ENCODE measurements at regions not wholly inside any gene's neighbourhood (a gene's known extent, or its start where the extent isn't known, plus 50 kb on each side); places are given as distances from the start of the nearest gene placed in this dataset.

DNA sequence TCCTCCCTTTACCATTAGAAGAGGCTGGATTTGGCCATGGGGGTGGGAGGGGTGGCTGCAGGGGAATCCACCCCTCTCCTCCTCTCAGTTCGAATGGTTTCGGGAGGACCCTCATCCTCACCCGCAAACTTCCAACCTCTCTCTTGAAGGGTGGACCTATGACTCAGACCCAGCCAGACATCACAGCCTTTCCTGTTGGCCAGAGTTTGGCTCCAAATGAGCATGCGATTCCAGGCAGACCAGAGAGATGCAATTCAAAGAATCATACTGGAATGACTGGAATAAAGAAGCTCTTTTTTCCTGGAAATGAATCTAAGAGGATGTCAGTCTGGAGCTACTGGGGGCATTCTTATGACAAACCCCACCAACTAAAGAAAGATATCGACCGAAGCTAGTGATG, 516.7 kb upstream of the MDFIC2 start:
- no peaks in the 10 kb centered on the region for H3K36me3 ChIP-seq (ENCODE audit: insufficient read depth, low read length)

DNA sequence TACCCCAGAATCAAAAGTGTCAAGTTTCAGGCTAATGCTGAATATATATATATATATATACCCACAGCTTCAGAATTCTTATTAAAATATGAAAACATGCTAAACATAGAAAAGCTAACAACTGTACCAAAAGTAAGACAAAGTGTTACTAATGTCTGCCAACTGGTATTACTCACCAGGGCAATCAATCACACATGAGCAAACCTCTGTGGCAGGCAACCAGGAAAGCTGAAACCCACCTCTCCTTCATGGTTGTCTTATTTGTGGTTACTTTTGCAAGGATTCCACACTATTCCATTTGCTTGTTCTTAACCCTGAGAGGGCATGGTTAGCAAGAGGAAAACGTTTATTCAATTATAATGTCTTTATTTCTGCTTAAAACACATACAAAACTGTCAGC, 512.3 kb upstream of the MDFIC2 start:
- no peak overlapping the region for H3K4me3 ChIP-seq (ENCODE audit: low read length)
- H2AFZ ChIP-seq (ENCODE audit: low read depth, low read length) = no peak overlapping the region
- H3K4me1 ChIP-seq (ENCODE audit: insufficient read depth, low read length) = no peaks in the 10 kb centered on the region
- H3K36me3 ChIP-seq (ENCODE audit: insufficient read depth, low read length) = no peaks in the 10 kb centered on the region
- no peaks in the 10 kb centered on the region for H3K27me3 ChIP-seq (ENCODE audit: insufficient read depth, low read length)
- H3K9me3 ChIP-seq (ENCODE audit: low read length) = no peaks in the 10 kb centered on the region

More for the DNA sequence above, 516.7 kb upstream of the MDFIC2 start:
- Histone ChIP-seq H3K4me3 (ENCODE audit: low read length) (no peak overlapping the region), H3K27me3 (ENCODE audit: insufficient read depth, low read length) (no peaks in the 10 kb centered on the region), H2AFZ (ENCODE audit: low read depth, low read length) (no peak overlapping the region), H3K4me1 (ENCODE audit: insufficient read depth, low read length) (no peaks in the 10 kb centered on the region), H3K9me3 (ENCODE audit: low read length) (no peaks in the 10 kb centered on the region)

DNA sequence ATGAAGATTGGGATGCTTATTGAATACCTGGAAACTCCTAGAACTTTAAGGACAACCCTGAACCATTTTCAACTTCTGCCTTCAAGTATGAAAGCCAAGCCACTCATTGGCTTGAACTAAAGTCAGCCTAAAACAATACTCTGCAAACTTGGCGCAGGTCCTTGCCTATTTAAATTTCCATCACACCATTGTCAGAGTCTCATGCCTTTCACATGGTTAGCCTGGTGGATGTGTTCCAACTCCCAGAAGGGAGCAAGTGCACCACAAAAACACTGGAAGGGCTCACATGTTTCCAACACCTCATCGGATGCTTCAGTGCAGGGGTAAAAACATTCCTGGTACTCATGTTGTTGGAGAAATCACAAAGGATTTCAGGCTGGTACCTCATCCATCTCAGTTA, 511.6 kb upstream of the MDFIC2 start:
- H2AFZ ChIP-seq (ENCODE audit: low read depth, low read length) = no peak overlapping the region
- H3K36me3 ChIP-seq (ENCODE audit: insufficient read depth, low read length) = no peaks in the 10 kb centered on the region
- H3K4me1 ChIP-seq (ENCODE audit: insufficient read depth, low read length) = no peaks in the 10 kb centered on the region
- H3K27me3 ChIP-seq (ENCODE audit: insufficient read depth, low read length) = no peaks in the 10 kb centered on the region
- no peaks in the 10 kb centered on the region for H3K9me3 ChIP-seq (ENCODE audit: low read length)
- H3K4me3 ChIP-seq (ENCODE audit: low read length) = no peak overlapping the region

DNA sequence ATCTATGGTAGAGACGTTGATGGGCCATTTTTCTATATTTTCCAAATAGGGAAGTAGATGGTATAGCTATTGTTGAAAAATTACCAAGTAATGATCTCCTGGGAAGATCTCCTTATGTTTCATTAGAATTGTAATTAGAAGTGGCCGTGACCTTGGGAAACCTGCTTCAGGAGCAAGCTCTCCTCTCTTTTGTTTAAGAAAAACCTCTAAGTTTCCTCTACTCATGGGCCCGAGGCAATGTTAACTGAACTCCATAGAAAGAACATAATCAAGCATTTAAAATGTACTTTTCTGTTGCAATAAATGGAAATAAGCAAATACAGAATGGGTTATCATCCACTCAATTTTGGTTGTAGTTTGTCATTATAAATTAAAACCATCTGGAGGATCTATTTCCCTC, 511.2 kb upstream of the MDFIC2 start:
- no peak overlapping the region for H3K4me3 ChIP-seq (ENCODE audit: low read length)
- H2AFZ ChIP-seq (ENCODE audit: low read depth, low read length) = no peak overlapping the region
- H3K4me1 ChIP-seq (ENCODE audit: insufficient read depth, low read length) = no peaks in the 10 kb centered on the region
- no peaks in the 10 kb centered on the region for H3K36me3 ChIP-seq (ENCODE audit: insufficient read depth, low read length)
- H3K9me3 ChIP-seq (ENCODE audit: low read length) = no peaks in the 10 kb centered on the region
- H3K27me3 ChIP-seq (ENCODE audit: insufficient read depth, low read length) = no peaks in the 10 kb centered on the region

DNA sequence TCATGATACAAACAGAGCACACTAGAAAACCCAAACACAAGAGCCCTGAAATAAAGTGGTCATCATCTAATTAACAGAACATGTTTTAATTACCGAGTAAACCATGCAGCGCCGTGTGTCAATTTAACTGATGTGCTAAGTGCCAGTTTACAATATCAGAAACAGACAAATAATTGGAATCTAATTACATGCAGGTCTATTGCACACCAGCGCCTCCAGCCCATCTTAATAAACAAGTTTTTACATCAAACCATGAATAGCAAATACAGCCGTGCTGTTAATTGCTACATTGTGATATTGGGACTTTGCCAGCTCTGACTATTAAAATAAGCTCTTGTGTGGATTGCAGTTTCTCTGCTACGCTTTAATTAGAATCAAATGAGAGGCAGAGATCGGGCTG, 510.2 kb upstream of the MDFIC2 start:
- Histone ChIP-seq H3K4me1 (ENCODE audit: insufficient read depth, low read length) (no peaks in the 10 kb centered on the region), H3K27me3 (ENCODE audit: insufficient read depth, low read length) (no peaks in the 10 kb centered on the region)

DNA sequence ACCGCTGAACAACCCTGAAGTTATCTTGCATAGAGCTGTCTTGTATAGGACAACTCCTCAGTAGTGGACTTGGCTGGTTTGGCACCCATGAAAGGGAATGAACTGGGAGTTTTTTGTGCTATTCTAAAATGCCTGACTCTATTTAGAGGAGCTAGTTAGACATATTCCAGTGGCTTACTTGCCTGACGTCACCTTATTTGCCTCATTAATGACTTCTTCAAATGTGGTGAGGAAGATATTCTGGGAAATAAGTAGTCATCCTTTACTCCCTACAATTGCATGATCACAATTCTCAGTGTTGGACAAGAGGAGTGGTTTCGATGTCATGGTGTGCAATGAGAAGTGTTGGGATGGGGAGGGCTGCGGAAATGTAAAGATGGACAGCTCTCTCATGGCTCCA, 509.2 kb upstream of the MDFIC2 start:
- Histone ChIP-seq H3K27me3 (ENCODE audit: insufficient read depth, low read length) (no peaks in the 10 kb centered on the region), H3K9me3 (ENCODE audit: low read length) (no peaks in the 10 kb centered on the region), H3K4me3 (ENCODE audit: low read length) (no peak overlapping the region), H3K4me1 (ENCODE audit: insufficient read depth, low read length) (no peaks in the 10 kb centered on the region), H3K36me3 (ENCODE audit: insufficient read depth, low read length) (no peaks in the 10 kb centered on the region), H2AFZ (ENCODE audit: low read depth, low read length) (no peak overlapping the region)

More for the DNA sequence above, 510.2 kb upstream of the MDFIC2 start:
- Histone ChIP-seq H3K9me3 (ENCODE audit: low read length) (no peaks in the 10 kb centered on the region), H3K4me3 (ENCODE audit: low read length) (no peak overlapping the region), H3K36me3 (ENCODE audit: insufficient read depth, low read length) (no peaks in the 10 kb centered on the region), H2AFZ (ENCODE audit: low read depth, low read length) (no peak overlapping the region)

DNA sequence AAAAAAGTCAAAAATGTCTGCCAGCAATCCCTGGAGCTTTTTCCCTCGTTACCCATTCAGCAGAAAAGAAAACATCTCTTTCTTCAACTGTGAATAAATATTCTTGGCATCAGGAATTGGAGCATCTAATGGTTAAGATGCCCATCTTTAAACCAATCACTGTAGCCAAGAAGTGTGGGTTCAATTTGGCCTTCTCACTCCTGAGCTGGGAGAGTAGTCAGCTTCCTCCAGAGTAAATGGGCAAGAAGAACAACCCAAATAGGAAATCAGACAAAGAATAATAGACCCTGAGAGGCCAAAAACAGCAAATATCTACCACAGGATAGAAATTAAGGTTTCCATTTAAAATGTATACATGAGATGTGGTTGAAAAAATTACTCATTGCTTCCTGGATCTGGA, 508.0 kb upstream of the MDFIC2 start:
- Histone ChIP-seq H2AFZ (ENCODE audit: low read depth, low read length) (no peak overlapping the region), H3K9me3 (ENCODE audit: low read length) (no peaks in the 10 kb centered on the region), H3K36me3 (ENCODE audit: insufficient read depth, low read length) (no peaks in the 10 kb centered on the region), H3K27me3 (ENCODE audit: insufficient read depth, low read length) (no peaks in the 10 kb centered on the region), H3K4me1 (ENCODE audit: insufficient read depth, low read length) (no peaks in the 10 kb centered on the region), H3K4me3 (ENCODE audit: low read length) (no peak overlapping the region)

DNA sequence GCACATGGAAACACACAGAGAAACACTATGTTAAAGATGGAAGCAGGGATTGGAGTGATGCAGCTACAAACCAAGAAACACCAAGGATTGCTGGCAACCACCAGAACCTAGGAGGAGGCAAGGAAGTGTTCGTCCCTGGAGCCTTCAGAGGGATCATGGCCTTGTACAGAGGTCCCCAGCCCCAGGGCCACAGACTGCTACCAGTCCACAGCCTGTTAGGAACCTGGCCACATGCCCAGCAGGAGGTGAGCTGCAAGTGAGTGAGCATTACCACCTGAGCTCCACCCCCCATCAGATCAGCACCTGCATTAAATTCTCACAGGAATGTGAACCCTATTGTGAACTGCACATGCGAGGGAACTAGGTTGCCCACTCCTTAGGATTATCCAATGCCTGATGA, 505.7 kb upstream of the MDFIC2 start:
- Histone ChIP-seq H3K4me3 (ENCODE audit: low read length) (no peak overlapping the region), H2AFZ (ENCODE audit: low read depth, low read length) (no peak overlapping the region), H3K9me3 (ENCODE audit: low read length) (no peaks in the 10 kb centered on the region), H3K27me3 (ENCODE audit: insufficient read depth, low read length) (no peaks in the 10 kb centered on the region), H3K4me1 (ENCODE audit: insufficient read depth, low read length) (no peaks in the 10 kb centered on the region), H3K36me3 (ENCODE audit: insufficient read depth, low read length) (no peaks in the 10 kb centered on the region)

DNA sequence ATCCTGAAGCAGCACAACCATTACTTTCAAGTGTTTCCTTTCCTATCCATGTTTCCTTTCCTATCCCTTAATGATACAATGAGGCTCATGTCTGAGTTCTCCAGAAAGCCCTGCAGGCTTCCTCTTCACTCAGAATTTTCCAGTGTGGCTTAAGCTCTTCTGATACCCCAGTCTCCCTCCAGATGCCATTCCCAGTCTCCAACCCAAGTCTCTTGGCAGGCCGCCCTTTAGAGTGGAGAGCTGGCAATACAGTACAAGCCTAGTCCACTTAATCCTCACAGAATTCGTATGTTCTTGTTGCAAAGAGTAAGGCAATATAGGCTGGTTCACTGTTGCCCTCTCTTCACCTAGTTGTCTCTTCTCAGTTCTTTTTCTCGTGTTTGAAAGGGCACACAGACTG, 503.9 kb upstream of the MDFIC2 start:
- Histone ChIP-seq H3K4me1 (ENCODE audit: insufficient read depth, low read length) (peaks cover 7% of the 10 kb centered on the region), H3K4me3 (ENCODE audit: low read length) (no peak overlapping the region), H3K27me3 (ENCODE audit: insufficient read depth, low read length) (no peaks in the 10 kb centered on the region), H3K36me3 (ENCODE audit: insufficient read depth, low read length) (no peaks in the 10 kb centered on the region), H3K9me3 (ENCODE audit: low read length) (no peaks in the 10 kb centered on the region), H2AFZ (ENCODE audit: low read depth, low read length) (no peak overlapping the region)

DNA sequence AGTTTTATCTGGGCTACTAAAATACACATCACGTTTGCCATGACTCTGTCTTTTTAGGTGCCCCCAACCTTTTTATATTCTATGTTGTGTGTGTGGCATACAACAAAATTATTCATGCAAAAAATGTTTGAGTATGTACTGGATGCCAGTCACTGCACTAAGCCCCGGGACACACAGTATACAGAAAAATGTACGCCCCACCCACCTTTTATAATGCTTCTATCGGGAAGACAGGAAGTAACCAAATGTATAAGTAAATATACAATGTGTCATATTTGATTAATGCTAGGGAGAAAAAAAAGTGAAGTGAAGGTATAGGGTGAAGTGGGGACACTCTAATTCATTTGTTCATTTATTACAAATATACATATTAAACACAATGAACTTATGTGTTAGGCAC, 503.4 kb upstream of the MDFIC2 start:
- no peaks in the 10 kb centered on the region for H3K36me3 ChIP-seq (ENCODE audit: insufficient read depth, low read length)
- H3K4me1 ChIP-seq (ENCODE audit: insufficient read depth, low read length) = peaks cover 11% of the 10 kb centered on the region
- H3K9me3 ChIP-seq (ENCODE audit: low read length) = no peaks in the 10 kb centered on the region
- no peak overlapping the region for H2AFZ ChIP-seq (ENCODE audit: low read depth, low read length)
- no peak overlapping the region for H3K4me3 ChIP-seq (ENCODE audit: low read length)
- H3K27me3 ChIP-seq (ENCODE audit: insufficient read depth, low read length) = no peaks in the 10 kb centered on the region

DNA sequence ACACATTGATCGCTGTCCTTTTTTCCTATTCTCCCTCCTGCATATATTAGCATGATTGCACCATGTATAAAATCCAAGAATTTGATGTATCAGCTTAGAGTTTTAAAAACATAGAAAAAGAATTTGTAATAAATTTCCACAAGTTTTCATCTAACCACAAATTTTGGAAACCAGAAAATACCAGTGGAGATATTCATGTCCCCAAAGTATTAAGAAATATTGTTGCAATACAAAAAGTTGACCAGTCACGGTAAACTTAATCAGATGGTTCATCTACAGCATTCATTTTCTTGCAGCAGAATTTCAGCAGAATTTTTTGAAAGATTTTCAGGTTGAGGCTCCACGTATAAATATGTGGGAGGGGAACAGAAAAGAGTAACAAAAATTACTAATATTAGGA, 500.9 kb upstream of the MDFIC2 start:
- H3K9me3 ChIP-seq (ENCODE audit: low read length) = no peaks in the 10 kb centered on the region
- H2AFZ ChIP-seq (ENCODE audit: low read depth, low read length) = no peak overlapping the region
- H3K36me3 ChIP-seq (ENCODE audit: insufficient read depth, low read length) = no peaks in the 10 kb centered on the region
- H3K4me1 ChIP-seq (ENCODE audit: insufficient read depth, low read length) = peaks cover 11% of the 10 kb centered on the region
- no peak overlapping the region for H3K4me3 ChIP-seq (ENCODE audit: low read length)
- H3K27me3 ChIP-seq (ENCODE audit: insufficient read depth, low read length) = no peaks in the 10 kb centered on the region

DNA sequence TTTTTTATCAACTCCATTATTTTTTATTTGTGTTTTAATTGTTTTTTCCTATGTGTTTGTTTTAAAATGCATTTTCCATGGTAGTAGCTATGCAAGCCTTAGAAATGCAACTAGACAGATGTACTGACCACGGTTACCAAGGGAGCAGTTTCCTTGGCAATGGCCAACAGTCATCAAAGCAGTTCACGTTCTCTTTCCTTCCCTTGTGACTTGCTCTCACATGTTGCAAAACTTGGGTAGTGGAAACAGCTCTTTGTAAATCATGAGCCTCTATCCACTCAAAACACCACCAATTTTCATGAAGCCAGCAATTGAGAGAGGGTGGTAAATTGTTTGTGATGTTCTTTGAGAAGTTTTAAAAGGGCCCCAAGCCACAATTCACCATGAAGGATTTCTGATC, 499.4 kb upstream of the MDFIC2 start:
- Histone ChIP-seq H3K27me3 (ENCODE audit: insufficient read depth, low read length) (no peaks in the 10 kb centered on the region), H3K36me3 (ENCODE audit: insufficient read depth, low read length) (no peaks in the 10 kb centered on the region), H3K4me3 (ENCODE audit: low read length) (no peak overlapping the region), H3K9me3 (ENCODE audit: low read length) (no peaks in the 10 kb centered on the region), H2AFZ (ENCODE audit: low read depth, low read length) (peak overlapping the region; percentile 66), H3K4me1 (ENCODE audit: insufficient read depth, low read length) (peaks cover 13% of the 10 kb centered on the region)

DNA sequence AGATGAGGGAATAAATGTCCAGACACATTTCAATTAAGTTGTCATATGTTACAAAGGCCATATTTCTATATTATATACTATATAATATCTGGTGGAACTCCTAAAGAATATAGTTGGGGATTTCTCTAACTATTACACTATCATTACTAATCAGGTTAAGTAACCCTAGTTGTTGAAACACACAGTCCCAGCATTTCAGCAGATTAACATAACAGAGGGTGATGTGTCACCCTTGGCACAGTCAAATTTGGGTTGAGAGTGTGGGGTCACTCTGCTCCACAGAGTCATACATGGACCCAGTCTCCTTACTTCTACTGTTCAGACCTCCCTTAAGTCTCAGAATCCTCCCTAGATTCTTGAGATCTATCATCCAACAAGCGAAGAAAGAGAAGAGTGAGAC, 496.4 kb upstream of the MDFIC2 start:
- no peaks in the 10 kb centered on the region for H3K36me3 ChIP-seq (ENCODE audit: insufficient read depth, low read length)
- no peak overlapping the region for H2AFZ ChIP-seq (ENCODE audit: low read depth, low read length)
- H3K4me3 ChIP-seq (ENCODE audit: low read length) = no peak overlapping the region
- no peaks in the 10 kb centered on the region for H3K9me3 ChIP-seq (ENCODE audit: low read length)
- peaks cover 15% of the 10 kb centered on the region for H3K4me1 ChIP-seq (ENCODE audit: insufficient read depth, low read length)
- H3K27me3 ChIP-seq (ENCODE audit: insufficient read depth, low read length) = no peaks in the 10 kb centered on the region

DNA sequence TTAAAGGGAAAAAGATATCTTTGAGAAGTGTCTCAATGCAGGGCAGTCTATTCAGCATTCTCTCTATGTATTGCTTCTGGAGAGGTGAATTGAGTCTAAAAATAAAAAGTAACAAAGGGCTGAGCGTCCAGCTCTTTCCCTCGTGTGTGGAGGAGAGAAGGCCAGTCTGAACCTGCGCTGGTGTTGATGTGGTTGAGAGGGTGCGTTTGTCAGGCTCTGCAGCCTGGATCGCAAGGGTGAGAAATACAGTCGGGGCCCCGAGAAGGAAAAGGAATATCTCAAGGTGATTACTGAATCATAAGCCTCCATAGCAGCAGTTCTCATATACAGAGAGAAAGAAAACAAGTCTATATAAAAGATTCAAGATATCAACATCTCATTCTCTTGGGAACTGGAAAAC, 494.1 kb upstream of the MDFIC2 start:
- Histone ChIP-seq H3K4me1 (ENCODE audit: insufficient read depth, low read length) (peaks cover 10% of the 10 kb centered on the region), H3K4me3 (ENCODE audit: low read length) (no peak overlapping the region), H3K27me3 (ENCODE audit: insufficient read depth, low read length) (no peaks in the 10 kb centered on the region), H3K36me3 (ENCODE audit: insufficient read depth, low read length) (no peaks in the 10 kb centered on the region), H3K9me3 (ENCODE audit: low read length) (no peaks in the 10 kb centered on the region), H2AFZ (ENCODE audit: low read depth, low read length) (no peak overlapping the region)

All from neuron (in vitro differentiated cells).